HG03575 (cell line): ENCODE measurements at regions not wholly inside any gene's neighbourhood (a gene's known extent, or its start where the extent isn't known, plus 50 kb on each side); places are given as distances from the start of the nearest gene placed in this dataset.
"Not testable (repeated sequence)": the region's sequence is repeated elsewhere in the genome, so short reads cannot be mapped to it uniquely, and the experiment has no call there.

Experiments used
- ATAC-seq: cut with Tn5 transposase; IDR thresholded peaks from one replicate; pipeline ENCODE4 v1.9.1; 2021; ENCODE audit not compliant: unreplicated experiment, insufficient number of reproducible peaks, low FRiP score; ENCODE audit errors: extremely low read depth

GRCh38 chr7:55296070-55296469 lies 69.1 kb upstream of the LANCL2 start:
- no peak for ATAC-seq

GRCh38 chr7:55299273-55299967 lies 65.7 kb upstream of the LANCL2 start:
- no peak for ATAC-seq

- no peak for ATAC-seq
Observed at GRCh38 chr7:55303220-55303619, 61.9 kb upstream of the LANCL2 start.

- ATAC-seq: no peak
Observed at GRCh38 chr7:55304018-55304762, 60.9 kb upstream of the LANCL2 start.

GRCh38 chr7:55305135-55305534 lies 60.0 kb upstream of the LANCL2 start:
- no peak for ATAC-seq

- ATAC-seq: no peak
Observed at GRCh38 chr7:55306331-55306730, 58.8 kb upstream of the LANCL2 start.

GRCh38 chr7:55307123-55307916 lies 57.8 kb upstream of the LANCL2 start:
- ATAC-seq: no peak

- ATAC-seq: no peak
Observed at GRCh38 chr7:55308186-55308929, 56.8 kb upstream of the LANCL2 start.

GRCh38 chr7:55309040-55309991 lies 55.8 kb upstream of the LANCL2 start:
- ATAC-seq: peak; percentile 91

GRCh38 chr7:55310287-55311025 lies 54.7 kb upstream of the LANCL2 start:
- ATAC-seq: no peak

- not testable (repeated sequence) for ATAC-seq
Observed at GRCh38 chr7:55311892-55312291, 53.2 kb upstream of the LANCL2 start.

- ATAC-seq: not testable (repeated sequence)
Observed at GRCh38 chr7:55313671-55314070, 51.5 kb upstream of the LANCL2 start.

- ATAC-seq: no peak
Observed at GRCh38 chr7:55314967-55315366, 50.2 kb upstream of the LANCL2 start.
